Endothelial cell of umbilical vein (primary cell): ENCODE measurements at regions not wholly inside any gene's neighbourhood (a gene's known extent, or its start where the extent isn't known, plus 50 kb on each side); places are given as distances from the start of the nearest gene placed in this dataset.

Source experiments
- BruUV-seq: library from RNA; stranded (reverse); fragments of 400-500 nt; replicated peaks from 2 replicates; lab custom pipeline; 2021; lab: Mats Ljungman, UMichigan
- CTCF ChIA-PET: fragments of 300-600, 350-600 bp; sonication (Branson Sonifier 250); formaldehyde crosslinking; loops from one replicate; lab custom pipeline; 2021; ENCODE audit warnings: antibody characterized with exemption, inconsistent platforms; lab: Charles Lee
- POLR2A ChIA-PET: fragments of 300-600, 350-600 bp; sonication (Branson Sonifier 250); formaldehyde crosslinking; loops from one replicate; lab custom pipeline; 2021; ENCODE audit warnings: antibody characterized with exemption, inconsistent platforms; lab: Charles Lee
- DNase-seq: peaks from one replicate; pipeline ENCODE4 v3.0.0-alpha.2; 2011; ENCODE audit warnings: low read depth, low spot score
- FAIRE-seq: peaks from 2 replicates; lab custom pipeline; 2011; peaks lifted over from hg19 to GRCh38; lab: Jason Lieb, UNC
- H2AFZ ChIP-seq: 2 replicates; pipeline ENCODE4 v1.6.0; 2012; ENCODE audit warnings: low read depth, low read length, control low read depth, inconsistent platforms
- H3K27ac ChIP-seq: 2 replicates; pipeline ENCODE4 v1.5.1; 2011; ENCODE audit warnings: low read depth, mild to moderate bottlenecking, control low read depth, low read length, moderate library complexity; ENCODE audit not compliant: insufficient read depth
- H3K27me3 ChIP-seq, 2 experiments: 2 replicates each; pipeline versions ENCODE4 v1.6.0 to v1.6.1; 2011; ENCODE audit warnings: low read length in 2 of 2, mixed read lengths in 1 of 2; ENCODE audit not compliant: control insufficient read depth in 2 of 2, insufficient read depth in 2 of 2
- H3K36me3 ChIP-seq, 2 experiments: 2 replicates in 1 of 2; 3 replicates in 1 of 2; pipeline ENCODE4 v1.5.1; 2011; ENCODE audit warnings: low read length in 2 of 2, mild to moderate bottlenecking in 1 of 2, moderate library complexity in 1 of 2; ENCODE audit not compliant: control insufficient read depth in 2 of 2, insufficient read depth in 2 of 2; ENCODE audit errors: extremely low read depth in 1 of 2
- H3K4me1 ChIP-seq: 3 replicates; pipeline ENCODE4 v1.5.1; 2011; ENCODE audit warnings: mild to moderate bottlenecking, low read length; ENCODE audit not compliant: control insufficient read depth, insufficient read depth; ENCODE audit errors: extremely low read depth
- H3K4me2 ChIP-seq: 2 replicates; pipeline ENCODE4 v1.6.1; 2011; ENCODE audit warnings: low read length, control low read depth, mixed read lengths; ENCODE audit not compliant: insufficient read depth
- H3K4me3 ChIP-seq, 3 experiments: fragments of 200-600 bp in 1 of 3; sonication (generic), shearing (Covaris generic) in 1 of 3; replicated peaks in 1 of 3; 2 replicates each; pipeline ENCODE4 v1.5.1; 2011 to 2016; ENCODE audit warnings: control low read depth in 3 of 3, low read length in 3 of 3, mild to moderate bottlenecking in 2 of 3, inconsistent platforms in 1 of 3, low read depth in 1 of 3, moderate library complexity in 1 of 3; ENCODE audit not compliant: insufficient read depth in 1 of 3
- H3K79me2 ChIP-seq: 2 replicates; pipeline ENCODE4 v1.6.0; 2012; ENCODE audit warnings: low read length, inconsistent platforms; ENCODE audit not compliant: control insufficient read depth, insufficient read depth
- H3K9ac ChIP-seq: replicated peaks from 2 replicates; pipeline ENCODE3; 2011; ENCODE audit warnings: low read length, control low read depth; ENCODE audit not compliant: insufficient read depth; ENCODE audit errors: extremely low read depth
- H3K9me1 ChIP-seq: replicated peaks from 3 replicates; pipeline ENCODE4 v1.6.0; 2011; ENCODE audit warnings: mild to moderate bottlenecking, low read length; ENCODE audit not compliant: control insufficient read depth, insufficient read depth; ENCODE audit errors: extremely low read depth
- H3K9me3 ChIP-seq: replicated peaks from 2 replicates; pipeline ENCODE4 v1.5.1; 2012; ENCODE audit warnings: low read length, inconsistent platforms; ENCODE audit not compliant: control insufficient read depth, insufficient read depth
- H4K20me1 ChIP-seq: replicated peaks from 2 replicates; pipeline ENCODE3; 2011; ENCODE audit warnings: mild to moderate bottlenecking, low read length; ENCODE audit not compliant: control insufficient read depth, insufficient read depth; ENCODE audit errors: extremely low read depth
- EZH2 ChIP-seq: IDR thresholded peaks from 2 replicates; pipeline ENCODE4 v1.6.1; 2012; ENCODE audit warnings: borderline replicate concordance, low read depth, mild to moderate bottlenecking, moderate library complexity, low read length, inconsistent platforms; ENCODE audit not compliant: severe bottlenecking
- FOS ChIP-seq: IDR thresholded peaks from 2 replicates; pipeline ENCODE4 v1.6.1; 2011; ENCODE audit warnings: mild to moderate bottlenecking, low read length, moderate library complexity, borderline replicate concordance; ENCODE audit not compliant: insufficient read depth
- JUN ChIP-seq: IDR thresholded peaks from 2 replicates; pipeline ENCODE4 v1.6.1; 2011; ENCODE audit warnings: borderline replicate concordance, low read depth; ENCODE audit not compliant: insufficient read length, insufficient read depth
- MAX ChIP-seq: IDR thresholded peaks from 2 replicates; pipeline ENCODE4 v1.6.1; 2011; ENCODE audit not compliant: insufficient read depth, insufficient read length
- POLR2A ChIP-seq: IDR thresholded peaks from 2 replicates; pipeline ENCODE4 v1.6.1; 2012; ENCODE audit warnings: low read depth, mild to moderate bottlenecking, control low read depth, low read length
- POLR2AphosphoS5 ChIP-seq: IDR thresholded peaks from 2 replicates; pipeline ENCODE4 v1.6.1; 2012; ENCODE audit warnings: low read depth, mild to moderate bottlenecking, control low read depth, low read length, moderate library complexity; ENCODE audit not compliant: insufficient read depth
- dilution Hi-C: fragments of 300-500 bp; cut with MboI; formaldehyde crosslinking; loops from one replicate; pipeline ENCODE4 v1.15.0; 2019; ENCODE audit warnings: low sequenced_read_pairs; ENCODE audit not compliant: extremely low pct_ligation_motif_present
- intact Hi-C: fragments of 100-400 bp; cut with micrococcal nuclease; formaldehyde crosslinking; loops from one replicate; pipeline ENCODE4 v1.10.0; 2022
- TF ChIP-seq, protein P1 (sequence below), 2 donors: IDR thresholded peaks; 1 replicate in 1 of 2; 2 replicates in 1 of 2; pipeline ENCODE4 v1.5.1; 2011; ENCODE audit warnings: low read length in 2 of 2, mild to moderate bottlenecking in 2 of 2, moderate library complexity in 2 of 2, control low read depth in 1 of 2, inconsistent platforms in 1 of 2, low read depth in 1 of 2; ENCODE audit not compliant: insufficient read depth in 1 of 2; ENCODE audit errors: extremely low read depth in 1 of 2

DNA sequence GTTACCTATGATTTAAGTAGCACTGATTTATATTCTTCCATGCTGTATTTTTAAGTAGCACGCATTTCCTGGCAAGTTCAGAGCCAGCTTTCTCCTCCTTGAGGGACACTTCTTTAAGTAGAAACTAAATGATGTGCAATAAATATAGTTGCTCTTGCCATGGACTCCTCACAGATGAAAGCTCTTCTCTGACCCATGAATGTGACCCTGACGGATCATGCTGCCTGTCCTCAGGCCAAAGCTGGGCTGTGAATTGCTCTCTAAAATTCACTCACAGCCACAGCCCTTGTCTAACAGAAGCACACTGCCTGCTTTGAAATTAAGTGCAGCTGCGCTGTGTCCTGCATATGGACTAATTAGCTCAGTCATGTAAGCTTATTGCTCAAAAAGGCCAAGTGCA is 438.8 kb downstream of the PMP22 start:
- H3K79me2 ChIP-seq: no peaks in the 10 kb centered on the region
- FAIRE-seq: no peak
- intact Hi-C loops (no loop called here), dilution Hi-C loops (no loop called here)
- no TSS peak for BruUV-seq
- H2AFZ ChIP-seq: no peak overlapping the region
- no peak overlapping the region for H3K9ac ChIP-seq
- ChIA-PET CTCF (no interaction called here), POLR2A (no interaction called here)
- H3K27me3 ChIP-seq: no peaks in the 10 kb centered on the region
- TF ChIP-seq EZH2: no peak
- TF ChIP-seq POLR2A: no peak
- no peak for TF ChIP-seq JUN
- no peak for TF ChIP-seq MAX
- no peak for TF ChIP-seq FOS
- TF ChIP-seq, protein P1, sequence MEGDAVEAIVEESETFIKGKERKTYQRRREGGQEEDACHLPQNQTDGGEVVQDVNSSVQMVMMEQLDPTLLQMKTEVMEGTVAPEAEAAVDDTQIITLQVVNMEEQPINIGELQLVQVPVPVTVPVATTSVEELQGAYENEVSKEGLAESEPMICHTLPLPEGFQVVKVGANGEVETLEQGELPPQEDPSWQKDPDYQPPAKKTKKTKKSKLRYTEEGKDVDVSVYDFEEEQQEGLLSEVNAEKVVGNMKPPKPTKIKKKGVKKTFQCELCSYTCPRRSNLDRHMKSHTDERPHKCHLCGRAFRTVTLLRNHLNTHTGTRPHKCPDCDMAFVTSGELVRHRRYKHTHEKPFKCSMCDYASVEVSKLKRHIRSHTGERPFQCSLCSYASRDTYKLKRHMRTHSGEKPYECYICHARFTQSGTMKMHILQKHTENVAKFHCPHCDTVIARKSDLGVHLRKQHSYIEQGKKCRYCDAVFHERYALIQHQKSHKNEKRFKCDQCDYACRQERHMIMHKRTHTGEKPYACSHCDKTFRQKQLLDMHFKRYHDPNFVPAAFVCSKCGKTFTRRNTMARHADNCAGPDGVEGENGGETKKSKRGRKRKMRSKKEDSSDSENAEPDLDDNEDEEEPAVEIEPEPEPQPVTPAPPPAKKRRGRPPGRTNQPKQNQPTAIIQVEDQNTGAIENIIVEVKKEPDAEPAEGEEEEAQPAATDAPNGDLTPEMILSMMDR (IDR thresholded peaks at IDR 0.05; ENCODE audit: extremely low read depth in 1 of 2, insufficient read depth in 1 of 2, low read depth in 1 of 2, low read length in 2 of 2): no peak
- no peak for TF ChIP-seq POLR2AphosphoS5
- no peak overlapping the region for H3K4me3 ChIP-seq
- DNase-seq: no peak
- H3K36me3 ChIP-seq: no peaks in the 10 kb centered on the region
- no peaks in the 10 kb centered on the region for H3K9me1 ChIP-seq
- H3K27ac ChIP-seq: no peak overlapping the region
- no peaks in the 10 kb centered on the region for H4K20me1 ChIP-seq
- H3K4me1 ChIP-seq: no peaks in the 10 kb centered on the region
- no peak overlapping the region for H3K4me2 ChIP-seq
- H3K9me3 ChIP-seq: peaks cover 2% of the 10 kb centered on the region
